Testis (tissue), 2 donors: ENCODE measurements at regions not wholly inside any gene's neighbourhood (a gene's known extent, or its start where the extent isn't known, plus 50 kb on each side); places are given as distances from the start of the nearest gene placed in this dataset.

ENCODE experiments used
- POLR2A ChIP-seq: fragments of 450-650 bp; IDR thresholded peaks from one replicate; pipeline ENCODE4 v1.6.1; 2017; ENCODE audit warnings: antibody characterized with exemption, mild to moderate bottlenecking, moderate library complexity
- TF ChIP-seq, protein P1 (sequence below), 3 experiments: fragments of 450-650 bp in 2 of 3; fragments of 200-600 bp in 1 of 3; sonication (generic) in 1 of 3; IDR thresholded peaks; one replicate each; pipeline ENCODE4 v1.5.1; 2016 to 2019; ENCODE audit warnings: antibody characterized with exemption in 3 of 3, mild to moderate bottlenecking in 2 of 3, moderate library complexity in 1 of 3

DNA sequence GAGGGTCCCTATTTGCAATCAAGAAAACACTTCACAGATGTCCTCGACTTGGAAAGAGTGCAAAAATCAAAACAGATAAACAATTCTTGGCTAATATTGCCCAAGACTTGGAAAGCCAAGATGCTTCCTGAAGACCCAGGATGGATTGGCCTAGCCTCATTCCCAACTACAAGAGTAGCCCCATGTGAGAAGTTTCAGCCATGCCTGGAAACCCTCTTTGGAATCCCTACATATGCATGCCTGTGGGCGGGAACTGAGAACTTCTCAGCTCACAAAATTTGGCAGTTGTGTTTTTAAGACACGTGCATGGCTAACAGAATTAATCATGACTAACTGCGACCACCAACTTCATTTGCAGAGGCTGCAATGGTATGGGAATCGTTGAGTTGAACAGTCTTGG is 283.2 kb upstream of the TBX3 start:
- TF ChIP-seq, protein P1, sequence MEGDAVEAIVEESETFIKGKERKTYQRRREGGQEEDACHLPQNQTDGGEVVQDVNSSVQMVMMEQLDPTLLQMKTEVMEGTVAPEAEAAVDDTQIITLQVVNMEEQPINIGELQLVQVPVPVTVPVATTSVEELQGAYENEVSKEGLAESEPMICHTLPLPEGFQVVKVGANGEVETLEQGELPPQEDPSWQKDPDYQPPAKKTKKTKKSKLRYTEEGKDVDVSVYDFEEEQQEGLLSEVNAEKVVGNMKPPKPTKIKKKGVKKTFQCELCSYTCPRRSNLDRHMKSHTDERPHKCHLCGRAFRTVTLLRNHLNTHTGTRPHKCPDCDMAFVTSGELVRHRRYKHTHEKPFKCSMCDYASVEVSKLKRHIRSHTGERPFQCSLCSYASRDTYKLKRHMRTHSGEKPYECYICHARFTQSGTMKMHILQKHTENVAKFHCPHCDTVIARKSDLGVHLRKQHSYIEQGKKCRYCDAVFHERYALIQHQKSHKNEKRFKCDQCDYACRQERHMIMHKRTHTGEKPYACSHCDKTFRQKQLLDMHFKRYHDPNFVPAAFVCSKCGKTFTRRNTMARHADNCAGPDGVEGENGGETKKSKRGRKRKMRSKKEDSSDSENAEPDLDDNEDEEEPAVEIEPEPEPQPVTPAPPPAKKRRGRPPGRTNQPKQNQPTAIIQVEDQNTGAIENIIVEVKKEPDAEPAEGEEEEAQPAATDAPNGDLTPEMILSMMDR (IDR thresholded peaks at IDR 0.05) = no peak
- no peak for TF ChIP-seq POLR2A
